Body of pancreas (tissue), 4 donors: ENCODE measurements at regions not wholly inside any gene's neighbourhood (a gene's known extent, or its start where the extent isn't known, plus 50 kb on each side); places are given as distances from the start of the nearest gene placed in this dataset.

ENCODE experiments used
- CTCF ChIP-seq, 7 experiments: fragments of 450-650 bp in 4 of 7; fragments of 200-600 bp in 3 of 7; sonication (generic) in 3 of 7; IDR thresholded peaks; one replicate each; pipeline ENCODE4 v1.5.1; 2016 to 2019; ENCODE audit warnings: antibody characterized with exemption in 7 of 7
- POLR2A ChIP-seq, 3 donors: fragments of 450-650 bp; IDR thresholded peaks; one replicate each; pipeline ENCODE4 v1.6.1; 2016; ENCODE audit warnings: antibody characterized with exemption in 3 of 3, mild to moderate bottlenecking in 2 of 3

DNA sequence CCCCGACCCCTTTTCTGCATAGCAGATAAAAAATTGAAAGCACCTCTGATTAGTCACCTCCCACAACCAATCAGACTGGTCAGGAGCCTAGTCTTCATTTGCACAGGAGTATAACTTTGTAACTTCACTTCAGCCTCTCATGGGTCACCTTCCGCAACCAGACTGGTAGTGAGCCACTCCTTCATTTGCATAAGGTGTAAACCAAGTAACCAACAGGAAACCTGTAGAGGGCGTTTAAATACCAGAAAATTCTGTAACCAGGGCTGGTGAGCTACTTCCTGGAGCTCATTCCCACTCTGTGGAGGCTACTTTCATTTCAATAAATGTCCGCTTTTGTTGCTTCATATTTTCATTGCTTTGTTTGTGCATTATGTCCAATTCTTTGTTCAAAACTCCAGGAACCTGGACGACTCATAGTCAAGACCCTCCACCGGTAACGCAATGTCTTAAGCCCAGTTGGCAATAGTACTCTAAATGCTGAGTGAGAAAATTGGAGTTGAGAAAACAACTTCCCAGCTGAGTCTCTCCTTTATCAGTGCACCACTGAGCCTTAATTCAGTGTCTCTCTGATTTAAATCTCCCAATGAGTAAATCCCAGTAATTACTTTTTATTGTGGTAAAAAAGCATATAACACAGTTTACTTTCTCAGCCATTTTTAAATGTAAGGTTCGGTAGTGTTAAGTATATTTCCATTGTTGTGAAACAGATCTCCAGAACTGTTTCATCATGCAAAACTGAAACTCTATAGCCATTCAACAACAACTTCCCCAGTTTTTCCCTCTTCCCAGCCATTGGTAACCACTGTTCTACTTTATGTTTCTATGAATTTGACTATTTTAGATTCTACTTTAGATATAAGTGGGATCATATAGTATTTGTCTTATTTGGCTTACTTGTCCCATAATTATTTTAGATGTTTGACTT, 392.7 kb upstream of the SLC8A1 start:
- TF ChIP-seq CTCF (IDR thresholded peaks at IDR 0.05) (peak in 4 of 7 experiments; percentile 9 to 48 (median 18)), POLR2A (IDR thresholded peaks at IDR 0.05) (no peak)
